ENCODE measurements at regions not wholly inside any gene's neighbourhood (a gene's known extent, or its start where the extent isn't known, plus 50 kb on each side); places are given as distances from the start of the nearest gene placed in this dataset.

DNA sequence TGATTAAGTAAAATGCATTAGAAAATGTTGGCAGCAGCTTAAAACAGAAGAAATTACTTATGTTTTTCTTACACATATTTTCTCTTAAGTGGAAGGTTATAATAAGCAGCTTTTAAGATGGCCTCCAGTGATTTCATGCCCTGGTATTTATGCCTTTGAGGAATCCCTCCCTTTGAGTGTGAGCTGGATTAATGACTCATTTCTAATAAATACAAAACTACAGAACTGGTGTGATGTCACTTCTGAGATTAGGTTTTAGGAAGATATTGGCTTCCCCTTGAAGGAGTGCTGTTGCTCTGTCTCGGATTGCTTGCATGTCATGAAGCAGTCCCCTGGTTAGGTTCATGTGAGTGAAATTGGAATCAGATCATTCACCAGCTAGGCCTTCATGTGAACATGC is 143.2 kb upstream of the EPHA7 start:
- 83 to 89% (median 86%) methylated on average over 1 of the region's 1 CpG for WGBS, 5 donors
- Histone ChIP-seq H3K36me3 (no peaks in the 10 kb centered on the region), H3K27ac (no peak overlapping the region), H3K4me3 (no peak overlapping the region), H3K27me3 (replicated peaks in 1 of 7) (no peaks in the 10 kb centered on the region), H3K4me1 (no peaks in the 10 kb centered on the region), H3K9me3 (no peaks in the 10 kb centered on the region)
- DNase-seq = no peak
- intact Hi-C loops (cut with DNase I; ENCODE audit: low total_unique reads) = no loop called here
- TF ChIP-seq, protein P1, sequence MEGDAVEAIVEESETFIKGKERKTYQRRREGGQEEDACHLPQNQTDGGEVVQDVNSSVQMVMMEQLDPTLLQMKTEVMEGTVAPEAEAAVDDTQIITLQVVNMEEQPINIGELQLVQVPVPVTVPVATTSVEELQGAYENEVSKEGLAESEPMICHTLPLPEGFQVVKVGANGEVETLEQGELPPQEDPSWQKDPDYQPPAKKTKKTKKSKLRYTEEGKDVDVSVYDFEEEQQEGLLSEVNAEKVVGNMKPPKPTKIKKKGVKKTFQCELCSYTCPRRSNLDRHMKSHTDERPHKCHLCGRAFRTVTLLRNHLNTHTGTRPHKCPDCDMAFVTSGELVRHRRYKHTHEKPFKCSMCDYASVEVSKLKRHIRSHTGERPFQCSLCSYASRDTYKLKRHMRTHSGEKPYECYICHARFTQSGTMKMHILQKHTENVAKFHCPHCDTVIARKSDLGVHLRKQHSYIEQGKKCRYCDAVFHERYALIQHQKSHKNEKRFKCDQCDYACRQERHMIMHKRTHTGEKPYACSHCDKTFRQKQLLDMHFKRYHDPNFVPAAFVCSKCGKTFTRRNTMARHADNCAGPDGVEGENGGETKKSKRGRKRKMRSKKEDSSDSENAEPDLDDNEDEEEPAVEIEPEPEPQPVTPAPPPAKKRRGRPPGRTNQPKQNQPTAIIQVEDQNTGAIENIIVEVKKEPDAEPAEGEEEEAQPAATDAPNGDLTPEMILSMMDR (IDR thresholded peaks at IDR 0.05 in 8 of 11, conservative IDR thresholded peaks at IDR 0.05 in 3 of 11) = no peak
- TF ChIP-seq POLR2A (IDR thresholded peaks at IDR 0.05) (no peak), POLR2AphosphoS5 (IDR thresholded peaks at IDR 0.05) (no peak)

DNA sequence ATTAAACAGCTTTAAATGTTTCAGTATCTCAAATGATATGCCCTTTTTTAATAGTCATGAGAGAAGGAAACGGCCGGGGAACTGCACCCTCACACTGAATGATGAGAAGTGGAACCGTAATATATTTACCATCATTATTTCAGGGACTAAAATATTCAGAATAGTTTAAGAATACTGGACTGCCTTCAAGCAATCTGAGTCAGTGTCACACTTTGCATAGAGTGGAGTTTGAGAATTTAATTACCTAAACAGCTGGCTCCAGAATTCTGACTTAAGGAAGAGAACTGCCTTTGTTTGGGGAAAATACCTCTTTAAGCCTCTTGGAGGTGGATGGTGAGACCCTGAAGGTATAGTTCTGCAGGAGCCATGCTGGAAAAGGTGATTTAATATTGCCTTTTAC is 135.9 kb upstream of the EPHA7 start:
- no peaks in the 10 kb centered on the region for H3K36me3 ChIP-seq
- 83 to 90% (median 85%) methylated on average over 3 of the region's 3 CpGs for WGBS, 5 donors
- H3K9me3 ChIP-seq = no peaks in the 10 kb centered on the region
- intact Hi-C loops (cut with DNase I; ENCODE audit: low total_unique reads) = no loop called here
- no peak for DNase-seq
- no peak overlapping the region for H3K27ac ChIP-seq
- H3K4me1 ChIP-seq = no peaks in the 10 kb centered on the region
- H3K4me3 ChIP-seq = no peak overlapping the region
- TF ChIP-seq POLR2AphosphoS5 (IDR thresholded peaks at IDR 0.05) (no peak), POLR2A (IDR thresholded peaks at IDR 0.05) (no peak)
- TF ChIP-seq, protein P1 (IDR thresholded peaks at IDR 0.05 in 8 of 11, conservative IDR thresholded peaks at IDR 0.05 in 3 of 11) = no peak
- no peaks in the 10 kb centered on the region for H3K27me3 ChIP-seq (replicated peaks in 1 of 7)

DNA sequence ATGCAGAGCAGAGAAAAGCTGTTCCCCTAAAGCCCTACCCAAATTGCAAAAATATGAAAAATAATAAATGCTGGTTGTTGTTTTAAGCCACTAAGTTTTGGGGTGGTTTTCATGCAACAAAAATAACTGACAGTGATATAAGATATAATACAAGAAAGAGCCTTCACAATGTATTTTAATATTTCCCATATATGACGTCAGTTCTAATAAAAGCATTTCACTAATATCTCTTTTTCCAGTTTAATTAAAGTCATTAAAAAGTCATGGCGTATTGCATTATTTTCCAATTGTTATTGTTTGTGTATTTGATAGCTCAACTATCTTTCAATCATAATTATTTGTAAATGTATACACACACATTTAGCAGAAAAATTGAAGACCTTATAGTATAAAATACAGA is 134.7 kb upstream of the EPHA7 start:
- intact Hi-C loops (cut with DNase I; ENCODE audit: low total_unique reads) = no loop called here
- TF ChIP-seq POLR2AphosphoS5 (IDR thresholded peaks at IDR 0.05) (no peak), POLR2A (IDR thresholded peaks at IDR 0.05) (no peak)
- TF ChIP-seq, protein P1 (IDR thresholded peaks at IDR 0.05 in 8 of 11, conservative IDR thresholded peaks at IDR 0.05 in 3 of 11) = no peak
- Histone ChIP-seq H3K4me1 (no peaks in the 10 kb centered on the region), H3K36me3 (no peaks in the 10 kb centered on the region), H3K27me3 (replicated peaks in 1 of 7) (no peaks in the 10 kb centered on the region), H3K9me3 (no peaks in the 10 kb centered on the region), H3K27ac (no peak overlapping the region), H3K4me3 (no peak overlapping the region)
- no peak for DNase-seq
- 80 to 89% (median 81%) methylated on average over 2 of the region's 2 CpGs for WGBS, 5 donors

DNA sequence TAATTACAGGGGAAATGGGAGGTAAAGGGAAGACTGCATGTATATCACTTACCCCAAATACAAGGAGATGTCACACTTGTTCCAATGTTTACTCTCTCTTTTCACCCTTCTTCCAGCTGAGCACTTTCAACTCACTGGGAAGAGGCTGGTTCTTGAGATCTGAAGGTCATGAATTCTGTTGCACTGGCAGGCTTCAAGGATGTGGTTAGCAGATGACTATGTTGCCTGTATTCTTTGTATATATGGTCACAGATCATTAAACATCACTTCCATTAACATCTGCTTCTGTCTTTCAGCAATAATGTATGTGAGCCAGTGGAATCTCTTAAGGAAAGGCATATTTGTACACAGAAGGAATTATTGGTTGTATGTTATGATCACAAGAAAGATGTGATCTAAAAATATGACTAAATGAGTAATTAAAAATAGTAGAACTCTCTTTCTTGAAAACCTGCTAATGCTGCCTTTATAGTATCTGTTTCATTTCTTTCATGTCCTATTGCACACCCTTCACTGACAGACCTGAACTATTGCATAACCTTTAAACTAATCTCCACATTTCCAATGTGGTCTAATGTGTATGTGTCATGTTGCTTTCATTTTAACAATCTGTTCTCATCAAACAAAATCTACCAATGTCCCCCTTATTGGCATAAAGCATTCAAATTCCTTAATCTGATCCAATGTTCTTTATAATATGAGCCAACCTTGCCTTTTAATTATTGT is 131.4 kb upstream of the EPHA7 start:
- no peak overlapping the region for H3K4me3 ChIP-seq
- TF ChIP-seq, protein P1 (IDR thresholded peaks at IDR 0.05 in 8 of 11, conservative IDR thresholded peaks at IDR 0.05 in 3 of 11) = no peak
- no peak for TF ChIP-seq POLR2AphosphoS5 (IDR thresholded peaks at IDR 0.05)
- TF ChIP-seq POLR2A (IDR thresholded peaks at IDR 0.05) = no peak

More for the DNA sequence above, 131.4 kb upstream of the EPHA7 start:
- no peaks in the 10 kb centered on the region for H3K36me3 ChIP-seq
- no peak for DNase-seq
- no peaks in the 10 kb centered on the region for H3K4me1 ChIP-seq
- H3K9me3 ChIP-seq = peaks cover 0 to 7% (median 2%) of the 10 kb centered on the region in 8 donors
- H3K27ac ChIP-seq = no peak overlapping the region
- no peaks in the 10 kb centered on the region for H3K27me3 ChIP-seq (replicated peaks in 1 of 7)
- intact Hi-C loops (cut with DNase I; ENCODE audit: low total_unique reads) = no loop called here
